ENCODE measurements at regions not wholly inside any gene's neighbourhood (a gene's known extent, or its start where the extent isn't known, plus 50 kb on each side); places are given as distances from the start of the nearest gene placed in this dataset.

DNA sequence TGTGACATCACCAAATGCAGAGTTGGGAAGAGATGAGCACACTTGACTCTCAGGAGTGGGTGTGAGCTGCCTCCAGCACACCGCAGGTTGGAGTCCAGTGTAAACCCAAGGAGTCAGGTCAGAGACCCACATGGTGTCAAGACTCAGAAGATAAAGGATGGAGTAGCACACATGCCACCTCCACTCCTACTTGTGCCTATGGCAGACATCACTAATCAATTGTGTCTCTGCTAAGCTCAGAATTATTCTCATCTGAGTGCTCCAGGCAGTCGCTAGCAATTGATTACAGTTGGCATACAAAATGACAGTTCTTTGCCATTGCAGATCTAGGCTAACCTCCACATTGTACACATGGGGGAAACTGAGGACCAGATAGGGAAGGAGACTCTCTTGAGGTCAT lies 187.1 kb downstream of the RPS24 start:
- TF ChIP-seq, protein P1, sequence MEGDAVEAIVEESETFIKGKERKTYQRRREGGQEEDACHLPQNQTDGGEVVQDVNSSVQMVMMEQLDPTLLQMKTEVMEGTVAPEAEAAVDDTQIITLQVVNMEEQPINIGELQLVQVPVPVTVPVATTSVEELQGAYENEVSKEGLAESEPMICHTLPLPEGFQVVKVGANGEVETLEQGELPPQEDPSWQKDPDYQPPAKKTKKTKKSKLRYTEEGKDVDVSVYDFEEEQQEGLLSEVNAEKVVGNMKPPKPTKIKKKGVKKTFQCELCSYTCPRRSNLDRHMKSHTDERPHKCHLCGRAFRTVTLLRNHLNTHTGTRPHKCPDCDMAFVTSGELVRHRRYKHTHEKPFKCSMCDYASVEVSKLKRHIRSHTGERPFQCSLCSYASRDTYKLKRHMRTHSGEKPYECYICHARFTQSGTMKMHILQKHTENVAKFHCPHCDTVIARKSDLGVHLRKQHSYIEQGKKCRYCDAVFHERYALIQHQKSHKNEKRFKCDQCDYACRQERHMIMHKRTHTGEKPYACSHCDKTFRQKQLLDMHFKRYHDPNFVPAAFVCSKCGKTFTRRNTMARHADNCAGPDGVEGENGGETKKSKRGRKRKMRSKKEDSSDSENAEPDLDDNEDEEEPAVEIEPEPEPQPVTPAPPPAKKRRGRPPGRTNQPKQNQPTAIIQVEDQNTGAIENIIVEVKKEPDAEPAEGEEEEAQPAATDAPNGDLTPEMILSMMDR (IDR thresholded peaks at IDR 0.05 in 4 of 5, conservative IDR thresholded peaks at IDR 0.05 in 1 of 5), result no peak
- TF ChIP-seq POLR2A (IDR thresholded peaks at IDR 0.05), result no peak

Data from gastrocnemius medialis (tissue), 4 donors.